ENCODE measurements at regions not wholly inside any gene's neighbourhood (a gene's known extent, or its start where the extent isn't known, plus 50 kb on each side); places are given as distances from the start of the nearest gene placed in this dataset.

- TF ChIP-seq POLR2A (IDR thresholded peaks at IDR 0.05): no peak
- no peak for TF ChIP-seq CTCF (IDR thresholded peaks at IDR 0.05)
Observed at GRCh38 chr1:194548071-194548470, 1361.7 kb upstream of the B3GALT2 start.

Measured in heart left ventricle (tissue), 13 donors.